Fibroblast of lung (primary cell): ENCODE measurements at regions not wholly inside any gene's neighbourhood (a gene's known extent, or its start where the extent isn't known, plus 50 kb on each side); places are given as distances from the start of the nearest gene placed in this dataset.

Experiments
- DNase-seq, 2 donors: peaks; one replicate each; pipeline versions ENCODE4 v3.0.0 to v3.0.0-alpha.2; 2010; ENCODE audit warnings: low read depth in 2 of 2
- H2AFZ ChIP-seq: 2 replicates; pipeline ENCODE4 v1.5.1; 2012; ENCODE audit warnings: low read length, control low read depth, inconsistent platforms
- H3K27ac ChIP-seq: 2 replicates; pipeline ENCODE4 v1.5.1; 2011; ENCODE audit warnings: low read length, control low read depth; ENCODE audit not compliant: insufficient read depth
- H3K27me3 ChIP-seq: 2 replicates; pipeline ENCODE4 v1.5.1; 2011; ENCODE audit warnings: mild to moderate bottlenecking, low read length; ENCODE audit not compliant: control insufficient read depth, insufficient read depth
- H3K36me3 ChIP-seq: 2 replicates; pipeline ENCODE4 v1.5.1; 2011; ENCODE audit warnings: low read length; ENCODE audit not compliant: control insufficient read depth, insufficient read depth
- H3K4me1 ChIP-seq: 2 replicates; pipeline ENCODE4 v1.5.1; 2011; ENCODE audit warnings: low read length; ENCODE audit not compliant: control insufficient read depth, insufficient read depth; ENCODE audit errors: extremely low read depth
- H3K4me2 ChIP-seq: 2 replicates; pipeline ENCODE4 v1.5.1; 2011; ENCODE audit warnings: low read length, control low read depth; ENCODE audit not compliant: insufficient read depth; ENCODE audit errors: extremely low read depth
- H3K4me3 ChIP-seq, 4 experiments: fragments of 200-600 bp in 1 of 4; sonication (generic) in 1 of 4; replicated peaks in 1 of 4; 2 replicates each; pipeline ENCODE4 v1.5.1; 2011 to 2016; ENCODE audit warnings: low read length in 4 of 4, low read depth in 3 of 4, mild to moderate bottlenecking in 3 of 4, control low read depth in 2 of 4, inconsistent platforms in 1 of 4, mixed read lengths in 1 of 4; ENCODE audit not compliant: insufficient read depth in 1 of 4; ENCODE audit errors: control extremely low read depth in 1 of 4
- H3K79me2 ChIP-seq: 2 replicates; pipeline ENCODE4 v1.5.1; 2012; ENCODE audit warnings: mild to moderate bottlenecking, low read length, inconsistent platforms; ENCODE audit not compliant: control insufficient read depth, insufficient read depth
- H3K9ac ChIP-seq: 2 replicates; pipeline ENCODE4 v1.5.1; 2011; ENCODE audit warnings: mild to moderate bottlenecking, low read length, control low read depth; ENCODE audit not compliant: insufficient read depth
- H3K9me3 ChIP-seq: 2 replicates; pipeline ENCODE4 v1.5.1; 2012; ENCODE audit warnings: low read depth, low read length; ENCODE audit not compliant: control insufficient read depth, insufficient read depth
- H4K20me1 ChIP-seq: 2 replicates; pipeline ENCODE4 v1.5.1; 2011; ENCODE audit warnings: low read length; ENCODE audit not compliant: control insufficient read depth, insufficient read depth; ENCODE audit errors: extremely low read depth
- EZH2 ChIP-seq: IDR thresholded peaks from 2 replicates; pipeline ENCODE4 v1.5.1; 2012; ENCODE audit warnings: low read length, control low read depth, mild to moderate bottlenecking; ENCODE audit errors: missing control alignments
- TF ChIP-seq, protein P1 (sequence below), 2 donors: IDR thresholded peaks in 1 of 2; conservative IDR thresholded peaks in 1 of 2; 1 replicate in 1 of 2; 2 replicates in 1 of 2; pipeline ENCODE4 v1.5.1; 2011 to 2012; ENCODE audit warnings: low read length in 2 of 2, control low read depth in 1 of 2, inconsistent platforms in 1 of 2, low read depth in 1 of 2, mild to moderate bottlenecking in 1 of 2

GRCh38 chr17:79292501-79292900 lies 217.9 kb downstream of the ENGASE start:
- Histone ChIP-seq H3K9ac (no peak overlapping the region), H3K9me3 (no peaks in the 10 kb centered on the region), H3K36me3 (no peaks in the 10 kb centered on the region), H3K4me2 (no peak overlapping the region), H3K4me1 (no peaks in the 10 kb centered on the region), H3K27ac (no peak overlapping the region), H3K79me2 (no peaks in the 10 kb centered on the region), H2AFZ (no peak overlapping the region), H3K4me3 (no peak overlapping the region), H3K27me3 (no peaks in the 10 kb centered on the region), H4K20me1 (no peaks in the 10 kb centered on the region)
- no peak for TF ChIP-seq EZH2
- TF ChIP-seq, protein P1, sequence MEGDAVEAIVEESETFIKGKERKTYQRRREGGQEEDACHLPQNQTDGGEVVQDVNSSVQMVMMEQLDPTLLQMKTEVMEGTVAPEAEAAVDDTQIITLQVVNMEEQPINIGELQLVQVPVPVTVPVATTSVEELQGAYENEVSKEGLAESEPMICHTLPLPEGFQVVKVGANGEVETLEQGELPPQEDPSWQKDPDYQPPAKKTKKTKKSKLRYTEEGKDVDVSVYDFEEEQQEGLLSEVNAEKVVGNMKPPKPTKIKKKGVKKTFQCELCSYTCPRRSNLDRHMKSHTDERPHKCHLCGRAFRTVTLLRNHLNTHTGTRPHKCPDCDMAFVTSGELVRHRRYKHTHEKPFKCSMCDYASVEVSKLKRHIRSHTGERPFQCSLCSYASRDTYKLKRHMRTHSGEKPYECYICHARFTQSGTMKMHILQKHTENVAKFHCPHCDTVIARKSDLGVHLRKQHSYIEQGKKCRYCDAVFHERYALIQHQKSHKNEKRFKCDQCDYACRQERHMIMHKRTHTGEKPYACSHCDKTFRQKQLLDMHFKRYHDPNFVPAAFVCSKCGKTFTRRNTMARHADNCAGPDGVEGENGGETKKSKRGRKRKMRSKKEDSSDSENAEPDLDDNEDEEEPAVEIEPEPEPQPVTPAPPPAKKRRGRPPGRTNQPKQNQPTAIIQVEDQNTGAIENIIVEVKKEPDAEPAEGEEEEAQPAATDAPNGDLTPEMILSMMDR (conservative IDR thresholded peaks at IDR 0.05 in 1 of 2, IDR thresholded peaks at IDR 0.05 in 1 of 2; ENCODE audit: low read depth in 1 of 2, low read length in 2 of 2): no peak
- no peak for DNase-seq

DNA sequence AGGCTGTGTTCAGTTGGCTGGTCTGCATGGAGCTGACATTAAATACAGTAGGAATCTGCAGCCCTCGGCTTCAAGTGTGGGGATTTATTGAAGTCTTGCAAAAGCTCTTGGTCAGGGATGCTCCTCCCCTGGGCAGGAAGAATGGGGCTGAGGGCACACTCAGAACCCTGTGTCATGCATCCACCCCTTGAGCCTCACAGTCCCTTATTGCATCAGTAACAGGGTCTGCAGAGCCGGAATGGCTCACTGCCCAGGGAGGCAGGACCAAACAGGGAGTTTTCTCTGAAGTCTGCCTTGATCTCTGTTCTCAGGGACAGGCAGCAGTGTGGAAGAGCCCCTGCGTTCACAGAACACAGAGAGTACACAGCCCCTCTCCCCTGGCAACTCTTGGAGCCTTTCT lies 216.8 kb downstream of the ENGASE start:
- H3K9ac ChIP-seq: no peak overlapping the region
- H3K9me3 ChIP-seq: no peaks in the 10 kb centered on the region
- H3K79me2 ChIP-seq: no peaks in the 10 kb centered on the region
- H3K27me3 ChIP-seq: no peaks in the 10 kb centered on the region
- no peaks in the 10 kb centered on the region for H3K4me1 ChIP-seq
- H2AFZ ChIP-seq: no peak overlapping the region
- TF ChIP-seq, protein P1 (conservative IDR thresholded peaks at IDR 0.05 in 1 of 2, IDR thresholded peaks at IDR 0.05 in 1 of 2; ENCODE audit: low read depth in 1 of 2, low read length in 2 of 2): no peak
- no peak for TF ChIP-seq EZH2
- no peak overlapping the region for H3K4me2 ChIP-seq
- no peak overlapping the region for H3K27ac ChIP-seq
- no peak overlapping the region for H3K4me3 ChIP-seq
- DNase-seq: no peak
- H3K36me3 ChIP-seq: no peaks in the 10 kb centered on the region
- H4K20me1 ChIP-seq: no peaks in the 10 kb centered on the region

GRCh38 chr17:79290726-79291125 lies 216.1 kb downstream of the ENGASE start:
- H3K36me3 ChIP-seq: no peaks in the 10 kb centered on the region
- H3K4me3 ChIP-seq: no peak overlapping the region
- H3K9ac ChIP-seq: no peak overlapping the region
- no peak overlapping the region for H3K27ac ChIP-seq
- no peak overlapping the region for H2AFZ ChIP-seq
- TF ChIP-seq, protein P1 (conservative IDR thresholded peaks at IDR 0.05 in 1 of 2, IDR thresholded peaks at IDR 0.05 in 1 of 2; ENCODE audit: low read depth in 1 of 2, low read length in 2 of 2): no peak
- no peak for TF ChIP-seq EZH2
- H3K4me2 ChIP-seq: no peak overlapping the region
- H3K27me3 ChIP-seq: no peaks in the 10 kb centered on the region
- H3K79me2 ChIP-seq: no peaks in the 10 kb centered on the region
- H3K4me1 ChIP-seq: no peaks in the 10 kb centered on the region
- H4K20me1 ChIP-seq: no peaks in the 10 kb centered on the region
- no peak for DNase-seq
- H3K9me3 ChIP-seq: no peaks in the 10 kb centered on the region
